Endodermal cell (in vitro differentiated cells): ENCODE measurements at regions not wholly inside any gene's neighbourhood (a gene's known extent, or its start where the extent isn't known, plus 50 kb on each side); places are given as distances from the start of the nearest gene placed in this dataset.

Source experiments
- DNase-seq: peaks from one replicate; pipeline ENCODE4 v3.0.0-alpha.2; 2017
- H3K27ac ChIP-seq: 2 replicates; pipeline ENCODE4 v1.5.1; 2013; ENCODE audit warnings: mild to moderate bottlenecking, low read depth, low read length, moderate library complexity
- H3K27me3 ChIP-seq: 2 replicates; pipeline ENCODE4 v1.6.1; 2013; ENCODE audit warnings: mild to moderate bottlenecking, low read length, moderate library complexity; ENCODE audit not compliant: insufficient read depth, control insufficient read depth, poor library complexity, severe bottlenecking
- H3K36me3 ChIP-seq: 2 replicates; pipeline ENCODE4 v1.7.0; 2013; ENCODE audit warnings: mild to moderate bottlenecking, low read length, moderate library complexity; ENCODE audit not compliant: control insufficient read depth, insufficient read depth
- H3K4me1 ChIP-seq: one replicate; pipeline ENCODE4 v1.7.0; 2013; ENCODE audit warnings: low read length; ENCODE audit not compliant: control insufficient read depth, insufficient read depth
- H3K4me3 ChIP-seq: 2 replicates; pipeline ENCODE4 v1.5.1; 2013; ENCODE audit warnings: mild to moderate bottlenecking, low read length, moderate library complexity
- H3K9ac ChIP-seq: 2 replicates; pipeline ENCODE4 v1.6.1; 2013; ENCODE audit warnings: mild to moderate bottlenecking, low read length, moderate library complexity; ENCODE audit not compliant: poor library complexity, severe bottlenecking; ENCODE audit errors: extremely low read depth
- H3K9me3 ChIP-seq: 2 replicates; pipeline ENCODE4 v1.6.1; 2013; ENCODE audit warnings: mild to moderate bottlenecking, low read length, moderate library complexity; ENCODE audit not compliant: control insufficient read depth
- H3K27ac Mint-ChIP-seq: 2 replicates; pipeline ENCODE4 v1.8.0; 2020; ENCODE audit warnings: mixed read lengths
- H3K27me3 Mint-ChIP-seq: 2 replicates; pipeline ENCODE4 v1.8.0; 2021; ENCODE audit warnings: mild to moderate bottlenecking, mixed read lengths; ENCODE audit not compliant: insufficient read depth
- H3K36me3 Mint-ChIP-seq: 2 replicates; pipeline ENCODE4 v1.8.0; 2020; ENCODE audit warnings: low read depth, mixed read lengths
- H3K4me1 Mint-ChIP-seq: 2 replicates; pipeline ENCODE4 v1.8.0; 2020; ENCODE audit warnings: mixed read lengths
- H3K4me3 Mint-ChIP-seq: 2 replicates; pipeline ENCODE4 v1.8.0; 2020; ENCODE audit warnings: mild to moderate bottlenecking, moderate library complexity, mixed read lengths
- H3K9me3 Mint-ChIP-seq: 2 replicates; pipeline ENCODE4 v1.8.0; 2020; ENCODE audit warnings: mild to moderate bottlenecking, mixed read lengths
- WGBS, 2 experiments: methylation state at CpG; one replicate each; pipeline versions ENCODE4 v1.1.5 to v1.1.7; 2013; ENCODE audit warnings: missing lambda C conversion rate in 2 of 2, mixed read lengths in 1 of 2; ENCODE audit not compliant: insufficient coverage in 1 of 2, insufficient read length in 1 of 2; 5-methylcytosine and 5-hydroxymethylcytosine counted together
- TF ChIP-seq, protein P1 (sequence below): fragments of 200-600 bp; sonication (generic); conservative IDR thresholded peaks from 2 replicates; pipeline ENCODE4 v1.5.0; 2021; ENCODE audit warnings: antibody characterized with exemption, mild to moderate bottlenecking

DNA sequence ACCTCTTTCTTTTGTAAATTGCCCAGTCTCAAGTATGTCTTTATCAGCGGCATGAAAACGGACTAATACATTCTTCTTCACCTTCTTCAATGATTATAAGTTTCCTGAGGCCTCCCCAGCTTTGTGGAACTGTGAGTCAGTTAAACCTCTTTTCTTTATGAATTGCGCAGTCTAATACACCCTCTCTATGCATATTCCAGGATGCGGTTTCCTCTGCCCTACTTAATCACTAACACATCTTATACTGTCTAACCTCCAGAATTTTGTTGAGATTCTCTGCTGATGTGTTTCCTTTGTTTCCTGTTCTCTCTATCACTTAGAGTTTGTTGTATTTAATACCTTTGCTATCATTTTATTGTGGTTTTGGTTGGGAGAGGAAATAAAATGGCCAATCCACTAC lies 145.4 kb downstream of the AEBP2 start:
- no peak overlapping the region for H3K9ac ChIP-seq
- H3K9me3 ChIP-seq = peaks cover 23% of the 10 kb centered on the region
- H3K27me3 Mint-ChIP-seq = no peaks in the 10 kb centered on the region
- WGBS, 2 experiments = 89 to 93% methylated on average over 4 of the region's 4 CpGs
- no peak for DNase-seq
- H3K9me3 Mint-ChIP-seq = peaks cover 52% of the 10 kb centered on the region
- H3K27me3 ChIP-seq = no peaks in the 10 kb centered on the region
- no peak overlapping the region for H3K27ac Mint-ChIP-seq
- no peaks in the 10 kb centered on the region for H3K4me1 Mint-ChIP-seq
- no peak overlapping the region for H3K4me3 ChIP-seq
- peaks cover 32% of the 10 kb centered on the region for H3K36me3 Mint-ChIP-seq
- H3K4me3 Mint-ChIP-seq = no peak overlapping the region
- H3K36me3 ChIP-seq = no peaks in the 10 kb centered on the region
- no peaks in the 10 kb centered on the region for H3K4me1 ChIP-seq
- TF ChIP-seq, protein P1, sequence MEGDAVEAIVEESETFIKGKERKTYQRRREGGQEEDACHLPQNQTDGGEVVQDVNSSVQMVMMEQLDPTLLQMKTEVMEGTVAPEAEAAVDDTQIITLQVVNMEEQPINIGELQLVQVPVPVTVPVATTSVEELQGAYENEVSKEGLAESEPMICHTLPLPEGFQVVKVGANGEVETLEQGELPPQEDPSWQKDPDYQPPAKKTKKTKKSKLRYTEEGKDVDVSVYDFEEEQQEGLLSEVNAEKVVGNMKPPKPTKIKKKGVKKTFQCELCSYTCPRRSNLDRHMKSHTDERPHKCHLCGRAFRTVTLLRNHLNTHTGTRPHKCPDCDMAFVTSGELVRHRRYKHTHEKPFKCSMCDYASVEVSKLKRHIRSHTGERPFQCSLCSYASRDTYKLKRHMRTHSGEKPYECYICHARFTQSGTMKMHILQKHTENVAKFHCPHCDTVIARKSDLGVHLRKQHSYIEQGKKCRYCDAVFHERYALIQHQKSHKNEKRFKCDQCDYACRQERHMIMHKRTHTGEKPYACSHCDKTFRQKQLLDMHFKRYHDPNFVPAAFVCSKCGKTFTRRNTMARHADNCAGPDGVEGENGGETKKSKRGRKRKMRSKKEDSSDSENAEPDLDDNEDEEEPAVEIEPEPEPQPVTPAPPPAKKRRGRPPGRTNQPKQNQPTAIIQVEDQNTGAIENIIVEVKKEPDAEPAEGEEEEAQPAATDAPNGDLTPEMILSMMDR = no peak
- H3K27ac ChIP-seq = no peak overlapping the region

DNA sequence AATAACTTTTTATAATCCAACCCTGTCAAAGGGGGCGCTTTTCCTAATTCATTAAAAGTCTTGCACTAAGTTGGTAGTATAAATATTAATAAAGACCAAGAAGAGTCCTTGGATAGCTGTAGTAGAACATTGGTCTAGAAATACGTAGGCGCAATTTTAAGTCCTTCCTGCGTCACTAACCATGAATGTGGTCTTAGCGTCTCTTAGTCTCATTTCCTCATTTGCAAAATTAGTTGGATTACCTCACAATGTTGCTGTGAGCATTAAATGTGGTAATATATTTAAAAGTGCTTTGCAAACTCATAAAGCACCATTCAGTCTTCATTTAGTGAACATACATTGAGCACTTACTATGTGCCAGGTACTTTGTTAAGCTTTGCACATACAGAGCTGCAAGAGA lies 149.7 kb downstream of the AEBP2 start:
- H3K4me1 ChIP-seq = no peaks in the 10 kb centered on the region
- WGBS, 2 experiments = 86 to 89% methylated on average over 4 to 5 of the region's 5 CpGs
- H3K9me3 Mint-ChIP-seq = peaks cover 15% of the 10 kb centered on the region

DNA sequence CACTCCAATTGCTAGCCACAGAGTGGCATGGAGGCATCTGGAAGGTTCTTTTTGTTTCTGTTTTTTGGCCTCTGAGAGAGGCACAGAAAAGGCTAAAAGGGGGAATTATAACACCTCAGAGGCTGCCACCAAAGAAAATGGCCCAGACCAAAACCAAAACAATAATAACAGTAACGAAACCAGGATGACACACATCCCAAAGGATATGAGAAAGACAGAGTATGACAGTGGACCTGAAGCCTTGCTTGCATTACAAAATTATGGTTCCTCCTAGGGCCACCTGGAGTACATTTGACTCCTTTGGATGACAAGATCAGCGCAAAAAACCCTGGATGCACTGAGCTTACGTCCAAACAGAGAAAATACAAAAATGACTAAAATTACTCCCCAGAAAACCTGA lies 152.7 kb downstream of the AEBP2 start:
- TF ChIP-seq, protein P1 = no peak
- Histone ChIP-seq H3K4me1 (no peaks in the 10 kb centered on the region), H3K27ac (no peak overlapping the region), H3K9ac (no peak overlapping the region), H3K27me3 (no peaks in the 10 kb centered on the region), H3K4me3 (no peak overlapping the region), H3K9me3 (no peaks in the 10 kb centered on the region), H3K36me3 (no peaks in the 10 kb centered on the region)
- WGBS, 2 experiments = 100% methylated on average over 2 of the region's 3 CpGs; no CpG with 5 or more reads in 1 of the 2 experiments
- H3K4me3 Mint-ChIP-seq = no peak overlapping the region
- H3K27ac Mint-ChIP-seq = no peak overlapping the region
- DNase-seq = no peak
- no peaks in the 10 kb centered on the region for H3K36me3 Mint-ChIP-seq
- H3K9me3 Mint-ChIP-seq = no peaks in the 10 kb centered on the region
- H3K27me3 Mint-ChIP-seq = no peaks in the 10 kb centered on the region
- H3K4me1 Mint-ChIP-seq = peaks cover 7% of the 10 kb centered on the region

More for the DNA sequence above, 149.7 kb downstream of the AEBP2 start:
- DNase-seq = no peak
- no peak overlapping the region for H3K27ac Mint-ChIP-seq
- Histone ChIP-seq H3K9ac (no peak overlapping the region), H3K27me3 (no peaks in the 10 kb centered on the region), H3K4me3 (no peak overlapping the region), H3K27ac (no peak overlapping the region), H3K9me3 (peaks cover 9% of the 10 kb centered on the region), H3K36me3 (no peaks in the 10 kb centered on the region)
- TF ChIP-seq, protein P1 = no peak
- H3K4me1 Mint-ChIP-seq = no peaks in the 10 kb centered on the region
- no peak overlapping the region for H3K4me3 Mint-ChIP-seq
- peaks cover 9% of the 10 kb centered on the region for H3K36me3 Mint-ChIP-seq
- no peaks in the 10 kb centered on the region for H3K27me3 Mint-ChIP-seq
